ENCODE measurements at regions not wholly inside any gene's neighbourhood (a gene's known extent, or its start where the extent isn't known, plus 50 kb on each side); places are given as distances from the start of the nearest gene placed in this dataset.
A peak's percentile ranks its signal among the peaks of the same experiment; 100 is the strongest.

GRCh38 chr4:147093206-147093605 lies 147.5 kb upstream of the TTC29 start:
- TF ChIP-seq CTCF (conservative IDR thresholded peaks at IDR 0.05; ENCODE audit: low read depth, low read length), result no peak
- H3K4me3 ChIP-seq (ENCODE audit: low read depth, low read length), result no peak overlapping the region
- no peak for DNase-seq (ENCODE audit: low read depth)

- TF ChIP-seq CTCF (conservative IDR thresholded peaks at IDR 0.05; ENCODE audit: low read depth, low read length), result peak; percentile 53
- no peak overlapping the region for H3K4me3 ChIP-seq (ENCODE audit: low read depth, low read length)
- DNase-seq (ENCODE audit: low read depth), result no peak
Observed at GRCh38 chr4:147094238-147094637, 148.6 kb upstream of the TTC29 start.

GRCh38 chr4:147096667-147097604 lies 151.3 kb upstream of the TTC29 start:
- no peak overlapping the region for H3K4me3 ChIP-seq (ENCODE audit: low read depth, low read length)
- peak; percentile 63 for TF ChIP-seq CTCF (conservative IDR thresholded peaks at IDR 0.05; ENCODE audit: low read depth, low read length)
- no peak for DNase-seq (ENCODE audit: low read depth)

- TF ChIP-seq CTCF (conservative IDR thresholded peaks at IDR 0.05; ENCODE audit: low read depth, low read length), result no peak
- H3K4me3 ChIP-seq (ENCODE audit: low read depth, low read length), result no peak overlapping the region
- peak; percentile 68 for DNase-seq (ENCODE audit: low read depth)
Observed at GRCh38 chr4:147101678-147102077, 156.0 kb upstream of the TTC29 start.

- no peak for TF ChIP-seq CTCF (conservative IDR thresholded peaks at IDR 0.05; ENCODE audit: low read depth, low read length)
- no peak overlapping the region for H3K4me3 ChIP-seq (ENCODE audit: low read depth, low read length)
- no peak for DNase-seq (ENCODE audit: low read depth)
Observed at GRCh38 chr4:147102596-147102995, 156.9 kb upstream of the TTC29 start.

GRCh38 chr4:147103403-147103946 lies 157.8 kb upstream of the TTC29 start:
- H3K4me3 ChIP-seq (ENCODE audit: low read depth, low read length), result peak overlapping the region; percentile 0
- peak; percentile 89 for DNase-seq (ENCODE audit: low read depth)
- no peak for TF ChIP-seq CTCF (conservative IDR thresholded peaks at IDR 0.05; ENCODE audit: low read depth, low read length)
